Transverse colon (tissue), 4 donors: ENCODE measurements at regions not wholly inside any gene's neighbourhood (a gene's known extent, or its start where the extent isn't known, plus 50 kb on each side); places are given as distances from the start of the nearest gene placed in this dataset.

Experiments used
- CTCF ChIP-seq, 5 experiments: fragments of 200-600 bp in 3 of 5; fragments of 450-650 bp in 2 of 5; sonication (generic) in 3 of 5; IDR thresholded peaks; 1 replicate in 2 of 5; 2 replicates in 3 of 5; pipeline ENCODE4 v1.5.1; 2016 to 2017; ENCODE audit warnings: antibody characterized with exemption in 5 of 5, inconsistent platforms in 3 of 5, mild to moderate bottlenecking in 2 of 5, moderate library complexity in 1 of 5
- POLR2A ChIP-seq: fragments of 450-650 bp; IDR thresholded peaks from one replicate; pipeline ENCODE4 v1.6.1; 2016; ENCODE audit warnings: antibody characterized with exemption, mild to moderate bottlenecking, moderate library complexity
- POLR2AphosphoS5 ChIP-seq, 3 donors: sonication (generic); formaldehyde crosslinking; IDR thresholded peaks; one replicate each; pipeline ENCODE4 v1.6.1; 2016; ENCODE audit warnings: antibody characterized with exemption in 3 of 3

GRCh38 chr12:69095765-69096477 lies 143.4 kb upstream of the CPSF6 start:
- no peak for TF ChIP-seq CTCF (IDR thresholded peaks at IDR 0.05)
- TF ChIP-seq POLR2A: no peak
- TF ChIP-seq POLR2AphosphoS5 (IDR thresholded peaks at IDR 0.05): no peak
